ENCODE measurements at regions not wholly inside any gene's neighbourhood (a gene's known extent, or its start where the extent isn't known, plus 50 kb on each side); places are given as distances from the start of the nearest gene placed in this dataset.

GRCh38 chr5:159545156-159545555 lies 214.9 kb upstream of the IL12B start:
- TF ChIP-seq REST (IDR thresholded peaks at IDR 0.05; ENCODE audit: low read depth, low read length) (no peak), RCOR1 (conservative IDR thresholded peaks at IDR 0.05; ENCODE audit: low read depth, low read length) (no peak), MAX (IDR thresholded peaks at IDR 0.05; ENCODE audit: low read depth, low read length) (no peak), ZNF592 (IDR thresholded peaks at IDR 0.05) (no peak)

Data from GM12878 (cell line).